ENCODE measurements at regions not wholly inside any gene's neighbourhood (a gene's known extent, or its start where the extent isn't known, plus 50 kb on each side); places are given as distances from the start of the nearest gene placed in this dataset.

GRCh38 chrX:42602136-42602535 lies 175.8 kb downstream of the PPP1R2C start:
- TF ChIP-seq, protein P1, sequence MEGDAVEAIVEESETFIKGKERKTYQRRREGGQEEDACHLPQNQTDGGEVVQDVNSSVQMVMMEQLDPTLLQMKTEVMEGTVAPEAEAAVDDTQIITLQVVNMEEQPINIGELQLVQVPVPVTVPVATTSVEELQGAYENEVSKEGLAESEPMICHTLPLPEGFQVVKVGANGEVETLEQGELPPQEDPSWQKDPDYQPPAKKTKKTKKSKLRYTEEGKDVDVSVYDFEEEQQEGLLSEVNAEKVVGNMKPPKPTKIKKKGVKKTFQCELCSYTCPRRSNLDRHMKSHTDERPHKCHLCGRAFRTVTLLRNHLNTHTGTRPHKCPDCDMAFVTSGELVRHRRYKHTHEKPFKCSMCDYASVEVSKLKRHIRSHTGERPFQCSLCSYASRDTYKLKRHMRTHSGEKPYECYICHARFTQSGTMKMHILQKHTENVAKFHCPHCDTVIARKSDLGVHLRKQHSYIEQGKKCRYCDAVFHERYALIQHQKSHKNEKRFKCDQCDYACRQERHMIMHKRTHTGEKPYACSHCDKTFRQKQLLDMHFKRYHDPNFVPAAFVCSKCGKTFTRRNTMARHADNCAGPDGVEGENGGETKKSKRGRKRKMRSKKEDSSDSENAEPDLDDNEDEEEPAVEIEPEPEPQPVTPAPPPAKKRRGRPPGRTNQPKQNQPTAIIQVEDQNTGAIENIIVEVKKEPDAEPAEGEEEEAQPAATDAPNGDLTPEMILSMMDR (IDR thresholded peaks at IDR 0.05): no peak
- TF ChIP-seq POLR2AphosphoS5 (IDR thresholded peaks at IDR 0.05) (no peak), POLR2A (IDR thresholded peaks at IDR 0.05) (no peak)
